ENCODE measurements at regions not wholly inside any gene's neighbourhood (a gene's known extent, or its start where the extent isn't known, plus 50 kb on each side); places are given as distances from the start of the nearest gene placed in this dataset.

DNA sequence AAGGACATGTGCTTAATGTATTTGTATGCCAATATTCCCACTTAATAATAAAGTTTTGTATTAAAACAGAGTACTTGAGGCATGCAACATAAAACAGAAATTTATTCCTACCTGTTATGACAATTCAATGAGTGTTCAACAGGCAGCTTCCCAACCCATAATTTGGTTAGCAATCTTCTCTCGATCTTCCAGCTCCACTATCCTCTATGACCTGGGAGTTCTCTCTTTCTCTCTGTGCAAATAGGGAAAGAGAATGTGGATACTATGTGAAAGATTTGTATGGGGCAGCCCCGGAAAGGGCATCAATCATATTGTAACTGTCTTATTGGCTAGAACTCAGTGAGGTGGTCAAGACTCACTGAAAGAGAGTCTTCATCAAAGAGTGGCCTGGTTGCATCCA, 644.9 kb upstream of the PCDH20 start:
- DNase-seq (no peak), ATAC-seq (ENCODE audit: low read depth in 2 of 2) (no peak)
- Mint-ChIP-seq H3K36me3 (no peaks in the 10 kb centered on the region), H3K4me3 (no peak overlapping the region), H3K4me1 (no peaks in the 10 kb centered on the region), H3K27ac (no peak overlapping the region), H3K9me3 (peaks cover 0 to 14% (median 4%) of the 10 kb centered on the region in 7 donors), H3K27me3 (no peaks in the 10 kb centered on the region)

DNA sequence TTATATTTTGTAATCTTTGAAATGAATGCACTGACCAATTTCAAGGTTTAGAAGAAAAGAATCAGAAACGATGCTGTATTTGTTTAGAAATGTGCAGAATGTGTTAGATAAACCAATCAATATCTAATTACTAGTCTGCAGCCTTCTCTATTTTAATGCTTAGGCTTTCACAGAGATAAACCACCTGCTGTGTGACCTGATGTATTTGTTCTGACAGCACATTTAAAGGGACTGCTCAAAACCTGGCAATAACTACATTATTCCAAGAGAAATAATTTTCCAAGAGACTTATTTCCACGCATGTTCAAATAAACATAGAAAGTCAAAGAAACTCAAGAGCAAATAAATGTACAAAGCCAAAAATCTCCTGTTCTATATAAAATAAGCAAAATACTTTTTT, 641.6 kb upstream of the PCDH20 start:
- H3K4me3 Mint-ChIP-seq, result no peak overlapping the region
- no peaks in the 10 kb centered on the region for H3K36me3 Mint-ChIP-seq
- H3K27ac Mint-ChIP-seq, result no peak overlapping the region
- H3K27me3 Mint-ChIP-seq, result no peaks in the 10 kb centered on the region
- no peaks in the 10 kb centered on the region for H3K4me1 Mint-ChIP-seq
- DNase-seq, result no peak
- ATAC-seq (ENCODE audit: low read depth in 2 of 2), result no peak
- peaks cover 0 to 8% (median 3%) of the 10 kb centered on the region in 7 donors for H3K9me3 Mint-ChIP-seq

DNA sequence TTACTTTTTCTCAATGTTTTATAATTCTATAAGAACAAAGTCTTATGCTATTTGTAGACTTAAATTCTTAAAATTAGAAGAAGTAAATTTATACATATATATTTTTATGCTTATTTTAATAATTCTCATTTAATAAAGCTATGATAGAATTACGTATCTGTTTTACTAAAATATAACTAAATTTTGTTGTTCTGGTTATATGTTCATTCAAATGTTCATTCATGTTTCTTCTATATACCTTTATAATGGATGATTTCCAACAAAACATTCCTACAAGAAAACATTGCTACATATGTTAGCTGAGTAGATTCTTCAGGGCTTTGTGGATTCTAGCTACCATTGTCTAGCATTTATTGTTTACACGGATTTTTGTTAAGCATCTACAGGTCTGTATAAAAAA, 634.3 kb upstream of the PCDH20 start:
- no peaks in the 10 kb centered on the region for H3K36me3 Mint-ChIP-seq

DNA sequence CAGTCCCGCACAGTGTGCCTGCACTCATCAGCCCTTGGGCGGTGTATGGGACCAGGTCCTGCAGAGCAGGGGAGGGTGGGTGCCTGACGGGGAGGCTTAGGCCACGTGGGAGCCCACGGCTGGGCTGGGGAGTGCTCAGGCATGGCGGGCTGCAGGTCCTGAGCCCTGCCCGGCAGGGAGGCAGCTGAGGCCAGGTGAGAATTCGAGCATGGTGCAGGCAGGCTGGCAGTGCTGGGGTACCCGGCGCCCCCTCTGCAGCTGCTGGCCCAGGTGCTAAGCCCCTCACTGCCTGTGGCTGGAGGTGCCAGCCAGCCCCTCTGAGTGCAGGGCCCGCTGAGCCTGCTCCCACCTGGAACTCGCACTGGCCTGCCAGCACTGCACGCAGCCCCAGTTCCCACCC, 630.9 kb upstream of the PCDH20 start:
- no peaks in the 10 kb centered on the region for H3K27me3 Mint-ChIP-seq
- DNase-seq, result no peak
- no peak for ATAC-seq (ENCODE audit: low read depth in 2 of 2)
- peaks cover 0 to 12% (median 3%) of the 10 kb centered on the region in 7 donors for H3K9me3 Mint-ChIP-seq
- H3K36me3 Mint-ChIP-seq, result no peaks in the 10 kb centered on the region
- H3K27ac Mint-ChIP-seq, result no peak overlapping the region
- no peaks in the 10 kb centered on the region for H3K4me1 Mint-ChIP-seq
- H3K4me3 Mint-ChIP-seq, result no peak overlapping the region

More for the DNA sequence above, 634.3 kb upstream of the PCDH20 start:
- H3K27me3 Mint-ChIP-seq, result no peaks in the 10 kb centered on the region
- no peak for DNase-seq
- no peak overlapping the region for H3K27ac Mint-ChIP-seq
- H3K4me1 Mint-ChIP-seq, result no peaks in the 10 kb centered on the region
- ATAC-seq (ENCODE audit: low read depth in 2 of 2), result no peak
- H3K9me3 Mint-ChIP-seq, result peaks cover 0 to 19% (median 6%) of the 10 kb centered on the region in 7 donors
- no peak overlapping the region for H3K4me3 Mint-ChIP-seq

DNA sequence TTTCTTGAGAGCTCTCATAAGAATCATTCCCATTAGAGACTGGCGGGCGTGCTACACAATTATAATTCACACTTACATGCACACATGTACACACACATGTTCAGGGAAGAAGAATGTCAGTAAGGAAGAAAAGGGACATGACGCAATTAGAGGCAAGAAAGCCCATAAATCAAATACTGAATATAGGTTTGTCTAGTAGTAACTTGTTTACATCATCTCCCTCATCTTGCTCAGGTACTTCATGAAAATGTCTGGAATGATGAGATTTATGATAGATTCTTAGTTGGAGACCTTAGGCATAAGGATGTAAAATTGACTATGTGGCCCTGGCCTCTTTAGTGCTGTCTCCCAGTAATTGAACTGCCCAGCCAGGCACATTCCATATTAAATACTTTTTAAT, 628.0 kb upstream of the PCDH20 start:
- no peak overlapping the region for H3K27ac Mint-ChIP-seq
- peaks cover 0 to 8% (median 3%) of the 10 kb centered on the region in 7 donors for H3K9me3 Mint-ChIP-seq
- no peaks in the 10 kb centered on the region for H3K4me1 Mint-ChIP-seq
- ATAC-seq (ENCODE audit: low read depth in 2 of 2) (no peak), DNase-seq (no peak)
- no peaks in the 10 kb centered on the region for H3K36me3 Mint-ChIP-seq
- H3K27me3 Mint-ChIP-seq, result no peaks in the 10 kb centered on the region
- no peak overlapping the region for H3K4me3 Mint-ChIP-seq

DNA sequence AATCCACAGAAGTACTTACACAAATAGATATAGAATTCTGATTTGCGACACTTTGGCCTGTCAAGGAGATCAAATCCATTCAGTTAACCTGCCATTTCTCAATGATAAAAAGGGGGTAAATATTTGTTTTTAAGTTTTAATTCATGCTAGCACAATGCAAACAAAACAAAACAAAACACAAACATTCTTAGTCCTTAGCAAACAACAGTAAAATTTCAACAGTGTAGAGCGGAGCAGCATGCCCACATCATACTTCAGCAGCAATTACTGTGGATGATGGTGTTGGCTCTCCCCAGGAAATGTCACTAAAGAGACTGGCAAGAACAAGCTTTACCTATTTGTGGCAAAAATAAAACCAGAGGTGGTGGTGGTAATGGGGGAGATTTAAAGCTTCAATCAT, 625.2 kb upstream of the PCDH20 start:
- DNase-seq (no peak), ATAC-seq (ENCODE audit: low read depth in 2 of 2) (no peak)
- Mint-ChIP-seq H3K4me1 (no peaks in the 10 kb centered on the region), H3K4me3 (no peak overlapping the region), H3K27me3 (no peaks in the 10 kb centered on the region), H3K27ac (no peak overlapping the region), H3K9me3 (peaks cover 0 to 8% (median 2%) of the 10 kb centered on the region in 7 donors), H3K36me3 (no peaks in the 10 kb centered on the region)

DNA sequence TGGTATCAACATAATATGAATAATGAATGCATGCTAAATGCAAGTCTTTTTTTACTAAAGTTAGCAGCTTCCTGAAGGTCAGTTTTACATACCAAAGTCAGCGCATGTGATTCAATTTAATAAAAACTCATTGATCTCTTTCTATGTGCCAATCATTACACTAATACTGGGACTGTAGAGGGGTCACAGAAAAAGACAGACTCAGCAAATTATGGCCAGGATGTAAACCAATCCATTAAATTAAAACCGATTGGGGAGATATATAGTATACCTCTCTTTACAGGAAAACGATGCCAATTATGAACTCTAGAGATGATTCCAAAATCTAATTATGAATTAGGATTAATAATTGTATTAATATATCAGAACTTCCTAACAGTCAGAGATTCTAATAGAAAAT, 624.4 kb upstream of the PCDH20 start:
- no peak for ATAC-seq (ENCODE audit: low read depth in 2 of 2)
- no peak for DNase-seq
- Mint-ChIP-seq H3K27me3 (no peaks in the 10 kb centered on the region), H3K4me1 (no peaks in the 10 kb centered on the region), H3K9me3 (peaks cover 0 to 4% (median 0%) of the 10 kb centered on the region in 7 donors), H3K4me3 (no peak overlapping the region), H3K27ac (no peak overlapping the region), H3K36me3 (no peaks in the 10 kb centered on the region)

DNA sequence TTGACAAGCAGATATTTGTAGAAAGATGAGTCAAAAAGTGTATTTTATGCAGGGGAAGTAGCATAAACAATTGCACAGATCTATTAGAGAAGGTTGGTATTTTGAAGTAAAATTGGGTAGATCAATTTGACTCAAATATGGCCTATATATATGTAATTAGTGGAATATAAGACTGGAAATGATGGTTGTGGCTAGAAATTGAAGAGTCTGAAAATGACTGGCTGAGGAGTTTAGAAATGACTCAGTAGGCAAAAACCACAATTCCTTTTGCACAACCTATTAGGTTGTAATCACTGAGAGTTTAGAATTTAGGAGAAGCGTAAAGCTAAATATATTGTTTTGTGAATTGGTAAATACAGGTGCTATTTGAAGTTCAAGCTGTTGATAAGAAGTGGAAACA, 622.6 kb upstream of the PCDH20 start:
- no peak for DNase-seq
- Mint-ChIP-seq H3K27me3 (no peaks in the 10 kb centered on the region), H3K9me3 (peaks cover 0 to 4% (median 0%) of the 10 kb centered on the region in 7 donors)

DNA sequence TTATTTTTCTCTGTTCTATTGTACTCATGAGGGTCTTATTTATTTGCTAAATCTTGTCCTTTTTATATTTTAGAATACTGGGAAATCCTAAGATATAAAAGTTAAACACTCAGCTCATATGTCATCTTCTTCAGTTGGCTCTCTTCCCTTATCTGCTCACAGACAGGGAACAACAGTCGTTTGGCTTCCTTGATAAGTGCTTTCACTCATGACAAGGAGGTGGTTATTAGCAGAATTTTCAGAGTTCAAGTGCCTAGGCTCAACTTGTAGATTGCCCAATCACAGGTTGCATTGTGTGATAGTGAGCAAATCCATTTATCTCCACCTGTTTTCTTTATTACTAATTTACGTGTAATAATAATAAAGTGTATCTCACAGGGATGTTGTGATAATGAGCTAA, 620.3 kb upstream of the PCDH20 start:
- Mint-ChIP-seq H3K4me1 (no peaks in the 10 kb centered on the region), H3K4me3 (no peak overlapping the region)
- ATAC-seq (ENCODE audit: low read depth in 2 of 2), result no peak

More for the DNA sequence above, 622.6 kb upstream of the PCDH20 start:
- ATAC-seq (ENCODE audit: low read depth in 2 of 2), result no peak
- no peaks in the 10 kb centered on the region for H3K36me3 Mint-ChIP-seq
- H3K27ac Mint-ChIP-seq, result no peak overlapping the region
- H3K4me3 Mint-ChIP-seq, result no peak overlapping the region
- H3K4me1 Mint-ChIP-seq, result no peaks in the 10 kb centered on the region

DNA sequence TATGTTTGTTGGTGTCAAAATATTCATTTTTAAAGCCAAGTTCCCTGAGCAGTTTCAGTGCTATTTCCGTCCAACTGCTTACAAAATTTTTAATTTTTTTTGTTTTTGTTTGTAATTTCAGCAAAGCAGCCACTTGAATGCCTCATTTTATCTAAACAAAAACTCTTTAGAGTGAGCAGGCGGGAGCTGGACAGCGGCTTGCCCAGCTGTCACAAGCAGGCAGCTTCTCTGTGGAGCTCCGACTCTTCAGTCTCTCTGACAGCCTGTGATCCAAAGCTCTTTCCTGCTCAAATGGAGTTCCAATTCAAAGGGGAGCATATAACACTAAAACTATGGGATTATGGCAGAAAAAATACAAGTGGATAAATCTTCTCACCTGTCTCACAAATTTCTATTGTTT, 618.3 kb upstream of the PCDH20 start:
- DNase-seq (no peak), ATAC-seq (ENCODE audit: low read depth in 2 of 2) (no peak)
- Mint-ChIP-seq H3K9me3 (peaks cover 0 to 3% (median 2%) of the 10 kb centered on the region in 7 donors), H3K27me3 (no peaks in the 10 kb centered on the region), H3K36me3 (no peaks in the 10 kb centered on the region), H3K4me3 (no peak overlapping the region), H3K27ac (no peak overlapping the region), H3K4me1 (no peaks in the 10 kb centered on the region)

More for the DNA sequence above, 620.3 kb upstream of the PCDH20 start:
- no peak for DNase-seq
- peaks cover 0 to 4% (median 0%) of the 10 kb centered on the region in 7 donors for H3K9me3 Mint-ChIP-seq
- H3K27me3 Mint-ChIP-seq, result no peaks in the 10 kb centered on the region
- no peak overlapping the region for H3K27ac Mint-ChIP-seq
- no peaks in the 10 kb centered on the region for H3K36me3 Mint-ChIP-seq

DNA sequence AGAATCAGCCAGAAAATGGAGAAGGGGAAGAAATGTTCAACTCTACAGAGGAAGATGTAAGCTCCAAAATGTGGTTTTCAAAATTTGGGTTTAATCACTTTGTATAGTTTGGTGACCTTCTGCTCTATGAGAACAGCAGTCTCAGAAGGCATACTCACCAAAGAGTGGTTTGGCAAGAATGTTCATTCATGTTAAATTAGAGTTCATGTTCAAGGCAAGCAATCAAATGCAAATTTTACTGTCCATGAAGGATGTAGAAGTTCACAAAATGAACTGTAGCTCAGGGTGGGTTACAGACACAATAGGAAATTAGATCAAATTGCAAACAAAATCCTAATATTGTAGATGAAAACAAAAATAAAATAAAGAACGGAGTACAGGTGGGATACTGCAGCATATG, 606.7 kb upstream of the PCDH20 start:
- Mint-ChIP-seq H3K9me3 (peaks cover 0 to 4% (median 0%) of the 10 kb centered on the region in 7 donors), H3K4me3 (no peak overlapping the region), H3K4me1 (no peaks in the 10 kb centered on the region), H3K27me3 (no peaks in the 10 kb centered on the region), H3K36me3 (no peaks in the 10 kb centered on the region), H3K27ac (no peak overlapping the region)
- no peak for ATAC-seq (ENCODE audit: low read depth in 2 of 2)
- no peak for DNase-seq

DNA sequence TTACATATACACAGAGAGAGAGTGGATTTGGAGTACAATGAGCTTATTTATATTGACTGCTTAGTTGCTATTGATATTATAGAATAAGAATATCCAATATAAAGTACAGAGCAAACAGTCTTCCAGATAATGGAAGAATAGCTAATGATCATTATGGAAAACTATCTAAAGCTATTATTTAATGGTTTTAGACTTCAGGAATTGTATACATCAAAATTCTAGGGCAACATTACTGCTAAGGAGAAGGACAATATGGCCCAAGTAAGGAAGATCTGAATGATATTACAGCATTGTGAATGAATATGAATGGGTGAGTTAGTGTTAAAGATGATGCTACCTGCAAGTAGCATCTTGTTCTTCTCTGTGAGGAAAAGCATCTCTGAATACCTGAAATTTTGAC, 604.2 kb upstream of the PCDH20 start:
- Mint-ChIP-seq H3K27ac (peak overlapping the region in 1 of 6 donors; percentile 47), H3K4me1 (no peaks in the 10 kb centered on the region), H3K9me3 (peaks cover 0 to 4% (median 0%) of the 10 kb centered on the region in 7 donors), H3K27me3 (no peaks in the 10 kb centered on the region), H3K36me3 (no peaks in the 10 kb centered on the region), H3K4me3 (no peak overlapping the region)
- DNase-seq (no peak), ATAC-seq (ENCODE audit: low read depth in 2 of 2) (no peak)

DNA sequence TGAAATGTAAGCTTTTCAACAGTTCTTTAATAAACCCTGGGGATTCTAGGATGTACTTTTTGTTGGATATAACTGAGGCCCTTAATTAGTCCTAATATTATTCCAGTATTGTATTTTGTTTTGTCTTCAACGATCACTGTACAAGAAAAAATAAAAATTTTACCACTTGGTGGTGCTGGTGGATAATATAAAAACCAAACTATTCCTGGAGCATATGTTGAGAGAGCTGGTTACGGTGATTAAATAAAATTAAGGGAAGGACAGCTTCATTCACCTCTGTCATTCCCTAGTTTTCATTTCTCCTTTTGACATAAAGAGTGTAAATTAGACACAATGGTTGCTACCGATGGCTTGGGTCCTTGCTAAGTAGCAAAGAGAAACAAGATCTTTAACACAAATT, 598.6 kb upstream of the PCDH20 start:
- ATAC-seq (ENCODE audit: low read depth in 2 of 2), result no peak
- Mint-ChIP-seq H3K4me1 (no peaks in the 10 kb centered on the region), H3K27me3 (no peaks in the 10 kb centered on the region), H3K36me3 (no peaks in the 10 kb centered on the region), H3K4me3 (no peak overlapping the region), H3K9me3 (no peaks in the 10 kb centered on the region), H3K27ac (no peak overlapping the region)
- no peak for DNase-seq

DNA sequence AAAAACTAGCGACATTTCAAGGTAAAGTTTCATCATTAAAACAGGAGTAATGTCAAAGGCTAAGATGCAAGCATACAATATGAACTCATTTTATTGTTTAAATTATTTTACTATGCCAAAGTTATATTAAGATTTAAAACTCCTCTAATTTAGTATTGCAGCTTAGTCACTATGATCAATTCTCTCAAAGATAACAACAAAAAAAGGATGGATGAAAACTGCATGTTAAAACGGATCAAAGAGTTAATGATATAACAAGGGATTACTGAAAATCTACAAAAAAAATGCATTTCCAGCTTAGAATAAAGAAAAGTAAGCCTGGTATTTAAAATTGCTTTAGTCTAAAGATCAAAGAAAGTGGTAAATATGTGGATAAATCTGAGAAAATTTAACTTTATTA, 587.8 kb upstream of the PCDH20 start:
- no peak for ATAC-seq (ENCODE audit: low read depth in 2 of 2)
- Mint-ChIP-seq H3K36me3 (no peaks in the 10 kb centered on the region), H3K9me3 (peaks cover 0 to 4% (median 0%) of the 10 kb centered on the region in 7 donors)

DNA sequence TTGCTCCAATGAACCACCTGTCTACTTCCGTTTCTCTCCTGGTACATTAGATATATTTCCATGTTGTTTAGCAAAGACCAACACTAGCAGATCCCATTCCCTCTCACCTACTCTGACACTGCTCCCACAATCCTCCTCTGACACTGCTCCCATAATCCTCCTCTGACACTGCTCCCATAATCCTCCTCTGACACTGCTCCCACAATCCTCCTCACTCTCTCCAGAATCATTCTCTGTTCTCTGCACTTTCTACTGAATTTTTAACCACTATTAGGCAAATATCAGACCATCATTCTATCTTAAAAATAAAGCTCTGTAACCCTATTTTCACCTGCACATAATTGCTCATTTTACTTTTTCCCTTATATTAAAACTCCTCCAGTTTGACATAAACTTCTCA, 578.5 kb upstream of the PCDH20 start:
- no peak for DNase-seq
- Mint-ChIP-seq H3K36me3 (no peaks in the 10 kb centered on the region), H3K9me3 (peaks cover 2 to 12% (median 6%) of the 10 kb centered on the region in 7 donors), H3K4me3 (no peak overlapping the region), H3K27me3 (no peaks in the 10 kb centered on the region), H3K4me1 (no peaks in the 10 kb centered on the region), H3K27ac (no peak overlapping the region)
- ATAC-seq (ENCODE audit: low read depth in 2 of 2), result no peak

More for the DNA sequence above, 587.8 kb upstream of the PCDH20 start:
- Mint-ChIP-seq H3K27me3 (no peaks in the 10 kb centered on the region), H3K4me1 (no peaks in the 10 kb centered on the region), H3K27ac (no peak overlapping the region), H3K4me3 (no peak overlapping the region)
- DNase-seq, result no peak
